ENCODE measurements at regions not wholly inside any gene's neighbourhood (a gene's known extent, or its start where the extent isn't known, plus 50 kb on each side); places are given as distances from the start of the nearest gene placed in this dataset.

DNA sequence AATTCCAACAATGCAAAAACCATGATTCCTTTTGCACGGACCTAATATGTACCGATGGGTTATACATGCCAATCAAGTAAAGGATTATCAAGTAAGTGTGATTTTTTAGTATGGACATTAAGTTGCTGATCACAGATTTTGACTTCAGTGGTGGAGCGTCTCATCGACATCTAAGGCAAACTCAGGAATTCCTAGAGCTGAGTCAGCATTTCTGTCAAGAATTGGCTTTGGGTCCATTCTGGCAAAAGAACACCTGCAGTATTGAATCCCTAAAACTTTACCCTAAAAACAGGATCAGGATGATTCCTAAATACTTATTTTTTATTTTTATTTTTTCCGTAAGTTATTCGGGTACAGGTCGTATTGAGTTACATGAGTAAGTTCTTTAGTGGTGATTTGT lies 83.6 kb downstream of the HPGD start:
- DNase-seq (ENCODE audit: low read depth, low spot score) = no peak

DNA sequence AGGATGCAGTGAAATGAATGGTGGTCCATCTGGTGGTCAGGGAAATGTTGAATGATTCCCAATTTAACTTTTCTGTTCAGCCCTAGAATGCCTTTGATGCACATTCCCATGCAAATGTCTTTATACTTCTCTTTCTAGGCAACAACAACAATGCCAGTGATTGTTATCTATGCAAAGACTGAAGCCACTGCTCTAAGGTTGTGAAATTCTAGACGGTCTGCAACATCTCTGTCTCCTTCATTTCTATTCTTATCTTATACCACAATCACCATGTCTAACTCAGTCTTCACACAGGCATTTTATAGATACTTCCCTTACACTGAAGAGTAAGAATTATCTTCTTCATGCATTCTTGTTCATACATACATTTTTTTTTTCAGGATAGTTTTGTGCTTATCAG lies 84.5 kb downstream of the HPGD start:
- no peak for DNase-seq (ENCODE audit: low read depth, low spot score)

DNA sequence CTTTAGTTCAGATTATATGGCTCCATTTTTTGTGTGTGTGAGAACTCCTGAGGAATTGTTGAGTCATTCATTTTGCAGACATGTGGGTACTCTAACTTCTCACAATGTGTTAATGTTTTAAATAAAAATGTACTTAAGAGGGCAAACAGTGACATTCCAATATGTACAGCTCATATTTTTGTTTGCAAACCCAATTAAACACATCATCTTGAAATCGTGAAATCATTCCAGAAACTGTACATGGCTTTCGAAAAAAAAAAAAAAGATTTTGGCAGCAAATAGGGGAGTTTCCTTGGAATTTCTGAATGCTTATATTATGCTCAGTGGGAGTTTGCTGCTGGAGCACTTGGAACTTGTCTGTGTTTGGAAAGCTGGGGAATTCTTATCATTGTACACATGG lies 85.0 kb downstream of the HPGD start:
- no peak for DNase-seq (ENCODE audit: low read depth, low spot score)

DNA sequence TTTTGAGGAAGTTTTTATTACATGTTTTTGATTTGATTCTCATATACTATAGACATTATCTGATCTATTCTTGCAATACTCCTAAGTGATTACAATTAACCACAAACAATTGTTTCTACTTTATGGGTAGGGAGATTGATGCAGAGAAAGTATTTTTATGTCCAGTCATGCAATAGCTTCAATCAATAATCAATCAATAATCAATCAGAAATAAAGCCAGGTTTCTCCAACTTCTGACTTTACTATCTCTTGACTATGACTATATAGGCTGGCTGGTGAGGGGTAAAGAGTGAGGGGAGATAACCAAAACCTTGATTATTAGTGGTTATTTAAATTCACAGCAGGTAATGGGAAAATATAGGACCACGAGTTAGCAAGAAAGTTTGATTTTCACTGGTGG lies 85.9 kb downstream of the HPGD start:
- DNase-seq (ENCODE audit: low read depth, low spot score) = no peak

DNA sequence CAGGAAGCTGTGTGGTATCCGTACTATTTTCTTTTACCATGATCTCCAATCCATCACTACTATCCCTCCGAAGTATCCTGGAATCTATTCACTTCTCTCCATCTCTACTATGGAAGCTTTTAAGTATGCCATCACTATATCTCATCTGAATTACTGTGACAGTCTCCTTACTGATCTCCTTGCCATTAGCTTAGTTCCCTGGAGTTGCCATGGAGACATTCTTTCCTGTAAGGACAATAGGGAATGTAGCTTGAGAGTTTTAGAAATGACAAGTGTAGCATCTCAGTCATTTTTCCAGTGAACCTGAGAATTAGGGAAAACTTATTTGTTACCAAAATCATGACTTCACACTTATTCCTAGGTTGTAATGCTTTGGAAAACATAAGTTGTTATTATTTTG lies 86.3 kb downstream of the HPGD start:
- DNase-seq (ENCODE audit: low read depth, low spot score) = no peak

DNA sequence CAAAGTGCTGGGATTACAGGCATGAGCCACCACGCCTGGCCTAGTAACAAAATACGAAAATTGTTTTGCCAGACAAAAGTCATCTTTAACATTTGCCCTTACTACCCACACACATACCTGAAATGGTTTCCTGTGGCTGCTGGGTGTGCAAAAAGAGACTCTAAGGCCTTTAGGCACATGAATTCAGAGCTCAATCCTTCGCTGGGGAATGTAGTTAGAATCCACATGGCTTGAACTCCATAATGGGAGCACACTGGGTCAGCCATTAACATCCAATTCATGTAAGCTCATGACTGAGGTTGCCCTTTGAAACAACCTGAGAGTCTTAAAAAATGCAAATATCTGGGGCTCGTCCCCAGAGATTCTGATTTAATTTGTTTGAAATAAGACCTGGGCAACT lies 87.8 kb downstream of the HPGD start:
- no peak for DNase-seq (ENCODE audit: low read depth, low spot score)

DNA sequence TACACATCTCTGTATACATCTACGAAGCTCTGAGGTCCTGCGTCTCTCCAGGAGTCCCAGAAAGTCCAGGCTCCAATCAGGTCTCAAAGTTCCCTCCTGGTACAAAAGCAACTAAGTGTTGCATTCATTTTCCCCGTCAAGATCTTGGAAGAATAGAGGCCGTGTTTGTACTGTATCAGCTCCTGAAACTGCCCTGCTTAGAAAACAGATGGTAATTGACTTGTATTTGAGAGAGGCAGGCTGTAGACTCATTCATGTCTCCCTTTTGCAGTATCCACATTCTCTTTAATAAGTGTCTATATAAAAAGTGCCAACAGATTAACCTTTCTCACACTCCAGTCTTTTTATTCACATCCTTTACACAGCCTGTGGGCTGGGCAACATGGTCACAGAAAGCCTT lies 91.7 kb downstream of the HPGD start:
- no peak for DNase-seq (ENCODE audit: low read depth, low spot score)

DNA sequence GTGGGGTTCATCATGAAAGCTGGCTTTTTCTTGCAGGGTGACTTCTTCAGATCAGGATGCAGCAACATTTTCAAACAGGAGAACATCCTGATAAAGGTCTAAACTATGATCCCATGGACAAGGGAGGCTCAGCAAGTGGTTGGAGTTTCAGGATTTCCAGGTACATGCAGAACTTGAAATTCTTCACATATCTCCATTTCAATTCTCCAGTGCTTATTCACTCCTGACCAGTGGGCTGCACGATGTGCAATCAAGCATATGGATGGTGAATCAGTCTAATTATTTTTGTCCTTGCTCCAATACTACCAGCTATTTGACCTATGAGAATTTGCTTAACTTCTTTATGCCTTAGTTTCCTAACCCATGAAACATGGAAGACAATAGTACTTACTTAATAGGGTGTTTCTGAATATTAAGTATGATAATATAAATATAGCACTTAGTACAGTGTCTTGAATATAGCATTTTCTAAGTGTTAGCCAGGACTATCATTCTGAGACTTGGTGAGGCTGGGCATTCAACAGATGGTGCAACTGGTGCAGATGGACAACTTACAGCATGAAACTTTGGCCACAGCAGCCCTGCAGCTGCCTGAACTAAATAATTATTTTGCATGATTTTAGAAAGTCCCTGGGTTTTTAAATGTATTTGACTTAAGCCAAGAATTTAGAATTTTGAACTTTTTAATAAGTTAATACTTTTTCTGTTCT lies 92.4 kb downstream of the HPGD start:
- no peak for DNase-seq (ENCODE audit: low read depth, low spot score)

DNA sequence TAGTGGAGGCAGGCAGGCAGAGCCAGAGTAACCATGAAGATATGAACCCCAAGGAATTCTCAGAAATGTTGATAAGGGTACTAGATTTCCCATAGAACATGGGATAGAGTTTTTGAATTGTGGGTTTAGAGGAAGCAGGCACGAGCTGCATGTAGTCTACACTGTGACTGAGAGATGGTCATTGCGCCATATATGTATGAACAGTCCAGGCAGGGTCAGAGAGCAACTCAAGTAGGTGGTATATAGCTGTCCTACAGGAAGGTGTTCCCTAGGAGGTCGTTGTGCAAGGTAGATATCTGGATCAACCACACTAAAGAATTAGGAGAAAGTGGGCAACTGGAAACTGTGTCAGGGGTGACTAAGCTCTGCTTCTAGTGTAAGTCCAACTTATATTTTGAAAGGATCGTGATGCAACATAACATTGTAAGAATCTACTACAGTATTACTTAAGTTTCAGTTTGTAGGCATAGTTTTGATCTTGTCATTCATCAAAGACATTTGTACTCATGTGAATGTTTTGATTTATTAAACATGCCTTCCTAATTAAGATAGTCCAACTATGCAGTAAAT lies 94.6 kb downstream of the HPGD start:
- no peak for DNase-seq (ENCODE audit: low read depth, low spot score)

DNA sequence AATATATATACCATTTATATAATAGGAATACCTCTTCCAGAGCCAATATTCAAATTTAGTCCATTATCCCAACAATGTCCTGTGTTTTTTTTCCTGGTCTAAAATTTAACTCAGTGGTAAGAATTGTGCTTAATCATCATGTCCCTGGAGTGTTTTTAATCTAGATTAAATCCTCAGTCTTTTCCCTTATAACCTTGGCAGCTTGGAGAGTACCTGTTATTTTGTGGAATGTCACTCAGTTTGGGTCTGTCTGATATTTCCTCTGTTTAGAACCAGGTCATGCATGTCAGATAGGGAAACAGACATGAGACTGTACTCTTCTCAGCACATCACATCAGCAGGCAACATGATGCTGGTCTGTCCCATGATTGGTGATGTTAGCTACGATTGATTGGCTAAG lies 96.6 kb downstream of the HPGD start:
- no peak for DNase-seq (ENCODE audit: low read depth, low spot score)

DNA sequence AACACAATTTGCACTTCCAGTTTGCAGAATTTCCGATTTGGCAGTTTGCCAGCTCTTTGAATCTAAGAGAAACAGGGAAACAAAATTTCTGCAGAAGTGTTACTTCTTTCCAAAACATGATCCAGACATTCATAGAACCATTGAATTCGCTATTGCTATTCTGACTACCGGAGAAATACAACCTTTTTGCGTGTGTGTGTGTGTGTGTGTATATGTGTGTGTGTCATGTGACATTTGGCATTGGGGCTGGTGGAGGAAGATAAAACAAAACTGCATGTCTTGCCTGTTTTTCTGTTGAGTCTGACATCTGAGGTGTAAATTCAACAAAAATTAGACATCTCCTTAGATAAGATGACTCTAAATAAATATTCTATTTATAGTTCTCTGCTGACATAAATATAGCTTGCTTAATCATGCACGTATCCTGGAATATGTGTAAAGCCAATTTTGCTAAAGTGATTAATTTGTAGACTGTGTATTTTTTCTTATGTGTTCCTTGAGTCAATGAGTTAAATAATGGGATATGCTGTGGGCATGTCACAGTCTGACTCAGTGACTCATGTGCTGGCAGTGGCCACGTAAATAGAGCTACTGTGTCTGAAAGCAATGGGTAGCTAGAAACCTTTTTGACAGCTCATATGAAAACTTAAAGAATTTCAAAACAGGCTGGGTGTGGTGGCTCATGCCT lies 98.9 kb downstream of the HPGD start:
- DNase-seq (ENCODE audit: low read depth, low spot score) = no peak

DNA sequence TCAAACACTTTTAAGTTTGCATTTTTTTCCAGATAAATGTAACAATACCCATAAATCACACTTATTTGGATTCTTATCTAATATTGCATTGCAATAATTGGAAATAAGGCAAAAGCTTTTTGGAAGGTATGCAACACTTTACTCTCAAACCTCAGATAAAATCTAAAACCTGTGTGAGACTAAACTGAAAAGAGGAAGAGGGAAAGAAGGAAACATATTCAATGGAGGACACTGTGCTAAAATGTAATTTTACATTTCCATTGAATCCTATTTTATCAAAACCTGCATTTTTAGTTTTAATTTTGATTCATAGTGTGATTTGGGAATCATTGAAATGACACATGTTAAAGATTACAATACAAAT lies 99.4 kb downstream of the HPGD start:
- DNase-seq (ENCODE audit: low read depth, low spot score) = no peak

DNA sequence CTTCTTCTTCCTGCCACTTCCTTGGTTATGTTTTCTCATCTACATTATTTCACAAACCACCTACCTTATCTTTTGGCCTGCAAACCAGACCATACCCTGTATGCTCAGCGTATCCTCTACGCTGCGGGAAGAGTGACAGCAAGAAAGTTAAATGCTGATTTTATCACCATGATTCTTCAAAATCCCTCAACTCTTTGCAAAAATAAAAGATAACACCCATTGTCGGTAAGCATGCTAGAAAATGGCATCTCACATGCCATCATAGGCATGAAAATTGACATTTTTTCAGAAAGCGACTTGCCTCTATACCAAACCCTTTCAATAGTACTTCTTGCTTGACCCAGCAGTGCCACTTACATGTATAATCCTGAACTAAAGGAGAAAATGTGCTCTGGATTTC lies 102.0 kb downstream of the HPGD start:
- DNase-seq (ENCODE audit: low read depth, low spot score) = no peak

DNA sequence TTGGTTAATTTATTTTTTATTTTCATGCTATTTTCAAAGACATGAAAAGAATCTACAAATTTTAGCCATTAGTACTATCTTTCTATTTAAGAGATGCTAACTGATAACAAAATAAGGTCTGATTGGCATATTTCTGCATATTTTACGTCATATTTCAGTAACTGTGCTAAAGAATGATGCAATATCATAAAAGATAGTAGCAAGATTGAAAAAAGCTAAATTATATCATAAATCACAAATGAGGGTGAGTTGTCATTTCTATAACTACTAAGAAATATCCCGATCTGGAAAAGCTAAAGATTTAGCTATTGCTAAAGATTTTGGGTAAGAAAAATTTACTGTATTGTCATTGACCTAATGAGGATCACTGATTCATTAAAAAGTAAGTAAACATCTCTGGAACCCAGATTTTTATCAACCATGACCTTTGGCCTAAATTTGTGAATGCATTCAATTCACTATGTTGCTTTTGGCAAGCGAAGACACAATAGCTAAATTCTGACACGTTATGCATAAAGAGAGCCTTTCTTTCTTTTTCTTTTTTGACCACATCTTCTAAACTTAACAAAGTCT lies 103.6 kb downstream of the HPGD start:
- DNase-seq (ENCODE audit: low read depth, low spot score) = no peak

DNA sequence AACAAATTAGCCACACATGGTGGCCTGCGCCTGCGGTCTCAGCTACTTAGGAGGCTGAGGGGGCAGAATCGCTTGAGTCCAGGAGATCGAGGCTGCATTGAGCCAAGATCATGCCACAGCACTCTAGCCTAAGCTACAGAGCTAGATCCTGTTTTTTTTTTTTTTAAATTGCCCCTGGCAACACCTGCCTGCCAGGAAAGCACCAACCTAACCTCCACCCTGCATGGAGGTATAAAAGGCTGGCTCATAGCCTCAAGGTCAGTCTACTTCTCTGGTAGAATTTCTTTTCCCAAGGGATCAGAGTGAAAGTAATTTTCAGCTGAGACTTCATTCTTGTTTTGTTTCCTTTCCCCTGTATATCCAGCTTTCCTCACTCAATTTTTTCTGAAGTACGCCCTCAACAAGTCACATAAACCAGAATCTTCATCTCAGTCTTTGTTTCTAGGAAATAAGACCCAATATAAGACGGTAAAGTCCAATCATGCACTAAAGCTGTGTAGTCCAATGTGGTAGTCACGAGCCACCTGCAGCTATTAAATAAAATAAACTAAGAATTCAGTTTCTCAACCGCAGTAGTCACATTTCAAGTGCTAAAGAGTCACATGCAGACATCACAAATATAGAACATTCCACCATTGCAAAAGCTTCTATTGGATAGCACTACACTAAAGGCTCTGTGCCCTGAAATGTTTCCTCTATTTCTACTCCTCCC lies 113.3 kb downstream of the HPGD start:
- no peak for DNase-seq (ENCODE audit: low read depth, low spot score)

DNA sequence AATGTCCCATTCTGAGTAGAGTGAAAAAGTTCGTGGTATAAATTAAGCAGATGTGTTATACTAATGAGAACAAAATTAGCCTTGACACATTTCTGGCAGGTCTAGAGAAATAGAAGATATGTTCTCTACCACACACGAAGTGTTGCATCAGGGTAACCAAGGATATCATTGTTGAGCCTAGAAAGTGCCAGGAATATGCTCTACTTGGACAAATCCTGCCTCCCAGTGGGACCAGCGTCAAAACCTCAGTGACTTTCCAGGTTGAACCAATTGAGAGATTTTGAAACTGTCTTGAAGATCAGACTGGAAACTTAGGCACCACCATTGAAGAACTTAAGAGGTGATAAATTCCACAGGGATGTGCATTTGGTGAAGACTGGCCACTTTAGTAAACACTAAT lies 115.9 kb downstream of the HPGD start:
- DNase-seq (ENCODE audit: low read depth, low spot score) = no peak

DNA sequence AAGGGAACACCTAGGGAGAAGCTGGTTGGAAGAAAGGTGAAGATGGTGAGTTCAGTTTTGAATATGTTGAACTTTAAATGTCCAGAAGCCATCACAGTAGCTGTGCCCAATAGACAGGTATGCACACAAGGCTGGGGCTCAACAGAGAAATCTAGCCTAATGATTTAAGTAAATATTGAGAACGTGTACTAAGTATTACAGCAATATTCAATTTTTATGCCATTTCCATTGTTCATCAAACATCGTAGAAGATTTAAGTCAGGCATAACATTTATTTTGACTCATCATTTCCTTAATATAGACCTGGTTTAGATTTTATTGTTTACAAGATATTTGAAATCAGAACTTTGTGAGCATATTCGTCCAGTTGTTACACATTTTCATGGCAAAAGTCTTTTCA lies 116.4 kb downstream of the HPGD start:
- DNase-seq (ENCODE audit: low read depth, low spot score) = no peak

DNA sequence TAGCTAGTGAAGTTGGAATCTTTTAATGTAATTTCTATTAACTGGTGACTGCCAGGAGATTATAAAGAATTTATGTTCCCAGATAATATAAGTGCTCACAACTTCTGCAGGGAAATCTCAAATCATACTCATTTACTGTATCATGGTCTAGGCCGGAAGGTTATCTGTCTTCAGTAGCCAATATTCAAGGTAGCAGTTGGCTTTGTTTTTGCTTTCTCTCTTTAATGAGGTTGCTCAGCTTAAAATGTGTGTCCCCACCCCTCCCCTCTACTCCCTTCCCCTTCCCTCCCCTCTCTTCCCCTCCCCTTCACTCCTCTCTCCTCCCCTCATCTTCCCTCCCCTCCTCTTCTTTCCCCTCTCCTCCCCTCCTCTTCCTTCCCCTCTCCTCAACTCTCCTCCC lies 117.6 kb downstream of the HPGD start:
- no peak for DNase-seq (ENCODE audit: low read depth, low spot score)

DNA sequence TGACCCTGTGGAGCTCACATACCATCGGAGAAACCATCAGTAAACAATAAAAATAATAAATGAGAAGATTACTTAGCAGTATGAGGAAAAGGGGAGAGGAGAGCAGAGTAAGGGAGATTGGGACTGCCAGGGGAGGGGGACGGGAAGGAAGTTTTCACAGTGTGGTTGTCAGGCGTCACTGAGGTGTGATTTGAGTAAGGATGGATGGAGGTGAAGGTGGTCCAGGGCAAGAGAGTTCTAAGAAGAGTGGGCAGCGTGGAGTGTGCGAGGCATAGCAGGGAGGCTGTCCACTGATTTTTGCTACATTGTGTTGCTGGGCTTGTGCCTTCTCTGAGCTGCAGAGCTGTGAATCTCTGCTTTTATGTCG lies 119.1 kb downstream of the HPGD start:
- no peak for DNase-seq (ENCODE audit: low read depth, low spot score)

DNA sequence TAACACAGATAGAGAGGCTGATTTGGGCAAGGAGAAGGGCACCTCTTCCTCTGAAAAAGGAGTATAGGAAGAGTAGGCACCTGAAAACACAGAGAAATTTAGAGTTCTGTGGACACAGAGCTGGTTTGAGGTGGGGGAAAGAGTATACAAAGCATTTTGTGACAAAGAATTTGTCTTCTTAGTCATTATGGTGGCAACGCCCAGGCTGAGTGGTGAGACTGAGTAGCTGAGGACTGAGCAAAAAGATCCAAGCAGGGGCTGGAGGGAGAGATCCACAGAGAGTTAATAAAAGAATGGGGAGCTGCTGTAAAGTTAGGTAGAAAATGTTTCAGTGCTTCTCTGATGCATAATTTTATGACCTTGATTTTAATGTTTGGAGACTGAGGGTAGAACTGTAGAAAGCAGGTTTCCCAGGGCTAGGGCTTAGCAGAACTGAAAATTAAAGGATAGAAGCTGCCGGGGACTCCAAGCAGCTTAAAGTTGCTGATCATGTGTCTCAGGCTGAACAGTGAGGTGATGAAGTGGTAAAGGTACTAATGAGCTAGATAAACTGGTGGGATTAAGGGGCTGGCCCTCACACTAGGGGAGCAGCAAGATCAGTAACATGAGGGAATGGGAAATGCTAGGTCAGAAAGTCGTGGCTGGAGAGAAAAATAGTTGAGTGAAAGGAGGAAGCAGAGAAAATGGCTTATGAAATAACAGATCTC lies 118.9 kb downstream of the CEP44 start:
- no peak for DNase-seq (ENCODE audit: low read depth, low spot score)

DNA sequence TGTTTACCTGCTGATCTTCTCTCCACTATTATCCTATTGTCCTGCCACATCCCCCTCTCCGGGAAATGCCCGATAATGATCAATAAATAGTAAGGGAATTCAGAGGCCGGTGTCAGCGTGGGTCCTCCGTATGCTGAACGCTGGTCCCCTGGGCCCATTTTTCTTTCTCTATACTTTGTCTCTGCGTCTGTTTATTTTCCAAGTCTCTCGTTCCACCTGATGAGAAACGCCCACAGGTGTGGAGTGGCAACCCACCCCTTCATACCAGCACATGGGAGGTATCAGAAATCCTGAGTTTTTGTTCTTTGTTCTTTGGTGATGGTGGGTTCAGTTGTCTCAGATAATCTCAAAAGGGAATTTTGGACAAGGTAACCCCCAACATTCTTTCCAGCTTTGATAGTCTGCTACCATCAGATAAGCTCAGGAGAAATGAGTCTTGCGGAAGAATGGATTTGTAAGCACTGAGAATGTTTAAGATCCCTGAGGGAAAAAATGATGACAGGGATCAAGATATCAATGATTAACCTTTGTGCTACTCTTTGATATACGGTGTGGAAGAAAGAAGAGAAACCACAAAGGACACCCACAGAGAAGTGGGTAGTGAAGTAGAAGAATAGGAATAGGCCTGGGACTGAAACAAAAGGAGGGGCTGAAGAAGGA lies 117.9 kb downstream of the CEP44 start:
- no peak for DNase-seq (ENCODE audit: low read depth, low spot score)

Data from smooth muscle cell of the brain vasculature (primary cell).